ENCODE measurements at regions not wholly inside any gene's neighbourhood (a gene's known extent, or its start where the extent isn't known, plus 50 kb on each side); places are given as distances from the start of the nearest gene placed in this dataset.

GRCh38 chr6:154885214-154885613 is 109.9 kb upstream of the TIAM2 start:
- no peak overlapping the region for H3K27ac ChIP-seq (ENCODE audit: insufficient read depth, low read length)
- H3K4me2 ChIP-seq (ENCODE audit: extremely low read depth, insufficient read depth, low read length): no peak overlapping the region
- H3K9me3 ChIP-seq (ENCODE audit: control insufficient read depth, insufficient read depth, low read depth, low read length): no peaks in the 10 kb centered on the region
- H3K4me3 ChIP-seq (replicated peaks in 1 of 4; ENCODE audit: control extremely low read depth in 1 of 4, insufficient read depth in 1 of 4, low read depth in 3 of 4, low read length in 4 of 4): no peak overlapping the region
- no peaks in the 10 kb centered on the region for H3K4me1 ChIP-seq (ENCODE audit: control insufficient read depth, extremely low read depth, insufficient read depth, low read length)
- no peaks in the 10 kb centered on the region for H3K36me3 ChIP-seq (ENCODE audit: control insufficient read depth, insufficient read depth, low read length)
- no peak overlapping the region for H2AFZ ChIP-seq (ENCODE audit: low read length)
- H4K20me1 ChIP-seq (ENCODE audit: control insufficient read depth, extremely low read depth, insufficient read depth, low read length): no peaks in the 10 kb centered on the region
- H3K79me2 ChIP-seq (ENCODE audit: control insufficient read depth, insufficient read depth, low read length): no peaks in the 10 kb centered on the region
- no peak overlapping the region for H3K9ac ChIP-seq (ENCODE audit: insufficient read depth, low read length)
- DNase-seq (ENCODE audit: low read depth in 2 of 2): no peak
- no peaks in the 10 kb centered on the region for H3K27me3 ChIP-seq (ENCODE audit: control insufficient read depth, insufficient read depth, low read length)
- TF ChIP-seq EZH2 (IDR thresholded peaks at IDR 0.05; ENCODE audit: low read length, missing control alignments) (no peak), CTCF (conservative IDR thresholded peaks at IDR 0.05 in 1 of 2, IDR thresholded peaks at IDR 0.05 in 1 of 2; ENCODE audit: low read depth in 1 of 2, low read length in 2 of 2) (no peak)

GRCh38 chr6:154886016-154886415 is 109.1 kb upstream of the TIAM2 start:
- Histone ChIP-seq H2AFZ (ENCODE audit: low read length) (no peak overlapping the region), H3K27ac (ENCODE audit: insufficient read depth, low read length) (no peak overlapping the region), H3K27me3 (ENCODE audit: control insufficient read depth, insufficient read depth, low read length) (no peaks in the 10 kb centered on the region), H3K4me3 (replicated peaks in 1 of 4; ENCODE audit: control extremely low read depth in 1 of 4, insufficient read depth in 1 of 4, low read depth in 3 of 4, low read length in 4 of 4) (no peak overlapping the region), H3K4me1 (ENCODE audit: control insufficient read depth, extremely low read depth, insufficient read depth, low read length) (no peaks in the 10 kb centered on the region), H4K20me1 (ENCODE audit: control insufficient read depth, extremely low read depth, insufficient read depth, low read length) (no peaks in the 10 kb centered on the region), H3K9ac (ENCODE audit: insufficient read depth, low read length) (no peak overlapping the region), H3K9me3 (ENCODE audit: control insufficient read depth, insufficient read depth, low read depth, low read length) (no peaks in the 10 kb centered on the region), H3K36me3 (ENCODE audit: control insufficient read depth, insufficient read depth, low read length) (no peaks in the 10 kb centered on the region), H3K4me2 (ENCODE audit: extremely low read depth, insufficient read depth, low read length) (no peak overlapping the region), H3K79me2 (ENCODE audit: control insufficient read depth, insufficient read depth, low read length) (no peaks in the 10 kb centered on the region)
- TF ChIP-seq CTCF (conservative IDR thresholded peaks at IDR 0.05 in 1 of 2, IDR thresholded peaks at IDR 0.05 in 1 of 2; ENCODE audit: low read depth in 1 of 2, low read length in 2 of 2) (no peak), EZH2 (IDR thresholded peaks at IDR 0.05; ENCODE audit: low read length, missing control alignments) (no peak)
- DNase-seq (ENCODE audit: low read depth in 2 of 2): no peak

- no peak for DNase-seq (ENCODE audit: low read depth in 2 of 2)
- Histone ChIP-seq H3K4me1 (ENCODE audit: control insufficient read depth, extremely low read depth, insufficient read depth, low read length) (no peaks in the 10 kb centered on the region), H3K27ac (ENCODE audit: insufficient read depth, low read length) (no peak overlapping the region), H3K9me3 (ENCODE audit: control insufficient read depth, insufficient read depth, low read depth, low read length) (no peaks in the 10 kb centered on the region), H3K4me2 (ENCODE audit: extremely low read depth, insufficient read depth, low read length) (no peak overlapping the region), H3K79me2 (ENCODE audit: control insufficient read depth, insufficient read depth, low read length) (no peaks in the 10 kb centered on the region), H3K36me3 (ENCODE audit: control insufficient read depth, insufficient read depth, low read length) (no peaks in the 10 kb centered on the region), H3K9ac (ENCODE audit: insufficient read depth, low read length) (no peak overlapping the region), H2AFZ (ENCODE audit: low read length) (no peak overlapping the region), H3K27me3 (ENCODE audit: control insufficient read depth, insufficient read depth, low read length) (no peaks in the 10 kb centered on the region), H4K20me1 (ENCODE audit: control insufficient read depth, extremely low read depth, insufficient read depth, low read length) (no peaks in the 10 kb centered on the region), H3K4me3 (replicated peaks in 1 of 4; ENCODE audit: control extremely low read depth in 1 of 4, insufficient read depth in 1 of 4, low read depth in 3 of 4, low read length in 4 of 4) (no peak overlapping the region)
- TF ChIP-seq CTCF (conservative IDR thresholded peaks at IDR 0.05 in 1 of 2, IDR thresholded peaks at IDR 0.05 in 1 of 2; ENCODE audit: low read depth in 1 of 2, low read length in 2 of 2): no peak
- TF ChIP-seq EZH2 (IDR thresholded peaks at IDR 0.05; ENCODE audit: low read length, missing control alignments): no peak
These were observed 108.6 kb upstream of the TIAM2 start for GRCh38 chr6:154886471-154886870.

All from fibroblast of lung (primary cell).